Neural cell (in vitro differentiated cells): ENCODE measurements at regions not wholly inside any gene's neighbourhood (a gene's known extent, or its start where the extent isn't known, plus 50 kb on each side); places are given as distances from the start of the nearest gene placed in this dataset.

Experiments
- H2AFZ ChIP-seq: fragments of 200-600, 300-800 bp; sonication (generic), shearing (Covaris generic); 2 replicates; pipeline ENCODE4 v1.6.0; 2014; ENCODE audit warnings: low read depth, mild to moderate bottlenecking, antibody characterized with exemption, low read length, moderate library complexity
- H3F3A ChIP-seq: fragments of 200-600 bp; shearing (Covaris generic); 2 replicates; pipeline ENCODE4 v1.6.1; 2016; ENCODE audit warnings: mild to moderate bottlenecking, moderate library complexity, mixed read lengths, antibody characterized with exemption, low read length; ENCODE audit not compliant: insufficient read depth, poor library complexity, severe bottlenecking
- H3K27ac ChIP-seq: fragments of 200-600, 300-800 bp; sonication (generic), shearing (Covaris generic); 2 replicates; pipeline ENCODE4 v1.5.1; 2014; ENCODE audit warnings: mild to moderate bottlenecking, low read length, moderate library complexity
- H3K27me3 ChIP-seq: fragments of 300-800, 200-600 bp; sonication (generic), shearing (Covaris generic); 2 replicates; pipeline ENCODE4 v1.6.0; 2014; ENCODE audit warnings: mild to moderate bottlenecking, low read depth, low read length, moderate library complexity; ENCODE audit not compliant: insufficient read depth
- H3K36me3 ChIP-seq: fragments of 300-800, 200-600 bp; sonication (generic), shearing (Covaris generic); 2 replicates; pipeline ENCODE4 v1.5.1; 2014; ENCODE audit warnings: mild to moderate bottlenecking, antibody characterized with exemption, low read length, moderate library complexity; ENCODE audit not compliant: insufficient read depth
- H3K4me2 ChIP-seq: fragments of 300-800, 200-600 bp; sonication (generic), shearing (Covaris generic); 2 replicates; pipeline ENCODE4 v1.6.0; 2014; ENCODE audit warnings: mild to moderate bottlenecking, low read length
- H3K4me3 ChIP-seq: fragments of 300-800, 200-600 bp; sonication (generic), shearing (Covaris generic); 2 replicates; pipeline ENCODE4 v1.5.1; 2014; ENCODE audit warnings: mild to moderate bottlenecking, low read length, moderate library complexity
- H3K79me2 ChIP-seq: fragments of 200-600 bp; shearing (Covaris generic); replicated peaks from 2 replicates; pipeline ENCODE4 v1.6.0; 2014; ENCODE audit warnings: mild to moderate bottlenecking, low read length, moderate library complexity; ENCODE audit not compliant: insufficient read depth
- H3K9ac ChIP-seq: fragments of 300-800, 200-600 bp; sonication (generic), shearing (Covaris generic); 2 replicates; pipeline ENCODE4 v1.6.1; 2016; ENCODE audit warnings: mild to moderate bottlenecking, low read length, mixed read lengths
- H3K9me2 ChIP-seq: fragments of 200-600 bp; shearing (Covaris generic); 2 replicates; pipeline ENCODE4 v1.6.1; 2016; ENCODE audit warnings: mild to moderate bottlenecking, low read length, mixed read lengths; ENCODE audit not compliant: insufficient read depth
- H3K9me3 ChIP-seq: fragments of 200-600, 300-800 bp; sonication (generic), shearing (Covaris generic); 2 replicates; pipeline ENCODE4 v1.6.1; 2016; ENCODE audit warnings: mild to moderate bottlenecking, mixed run types, low read length, moderate library complexity, mixed read lengths
- H4K20me1 ChIP-seq: fragments of 200-600 bp; shearing (Covaris generic); 2 replicates; pipeline ENCODE4 v1.6.1; 2016; ENCODE audit warnings: mild to moderate bottlenecking, mixed run types; ENCODE audit not compliant: insufficient read depth
- EP300 ChIP-seq: fragments of 450-650 bp; conservative IDR thresholded peaks from 2 replicates; pipeline ENCODE4 v1.6.1; 2014; ENCODE audit warnings: antibody characterized with exemption, mild to moderate bottlenecking, moderate library complexity; ENCODE audit not compliant: poor library complexity, severe bottlenecking
- EZH2 ChIP-seq: fragments of 200-600, 300-800 bp; shearing (Covaris generic), sonication (generic); IDR thresholded peaks from 2 replicates; pipeline ENCODE4 v1.6.1; 2014; ENCODE audit warnings: antibody characterized with exemption, low read length, borderline replicate concordance, mild to moderate bottlenecking; ENCODE audit not compliant: insufficient read depth, poor library complexity, severe bottlenecking
- MXI1 ChIP-seq: fragments of 450-650 bp; conservative IDR thresholded peaks from 2 replicates; pipeline ENCODE4 v1.6.1; 2014; ENCODE audit warnings: antibody characterized with exemption, mild to moderate bottlenecking; ENCODE audit not compliant: poor library complexity, severe bottlenecking
- POLR2AphosphoS5 ChIP-seq: IDR thresholded peaks from 2 replicates; pipeline ENCODE4 v1.6.1; 2012
- RAD21 ChIP-seq: fragments of 450-650 bp; conservative IDR thresholded peaks from 2 replicates; pipeline ENCODE4 v1.6.1; 2014; ENCODE audit warnings: antibody characterized with exemption, mild to moderate bottlenecking, moderate library complexity
- REST ChIP-seq: IDR thresholded peaks from 2 replicates; pipeline ENCODE4 v1.6.1; 2012; ENCODE audit warnings: borderline replicate concordance
- SMC3 ChIP-seq: fragments of 450-650 bp; conservative IDR thresholded peaks from 2 replicates; pipeline ENCODE4 v1.6.1; 2014; ENCODE audit warnings: antibody characterized with exemption, mild to moderate bottlenecking, moderate library complexity; ENCODE audit not compliant: poor library complexity
- TAF1 ChIP-seq: IDR thresholded peaks from 2 replicates; pipeline ENCODE4 v1.6.1; 2012; ENCODE audit warnings: low read depth
- TF ChIP-seq, protein P1 (sequence below): fragments of 450-650 bp; IDR thresholded peaks from 2 replicates; pipeline ENCODE4 v1.5.1; 2014; ENCODE audit warnings: antibody characterized with exemption, mild to moderate bottlenecking, moderate library complexity; ENCODE audit not compliant: poor library complexity, severe bottlenecking

GRCh38 chr22:48478529-48479265 lies 1349.0 kb downstream of the BRD1 start:
- Histone ChIP-seq H2AFZ (no peak overlapping the region), H4K20me1 (no peaks in the 10 kb centered on the region), H3F3A (no peaks in the 10 kb centered on the region), H3K79me2 (no peaks in the 10 kb centered on the region), H3K27me3 (no peaks in the 10 kb centered on the region), H3K4me2 (no peak overlapping the region), H3K27ac (no peak overlapping the region), H3K9ac (no peak overlapping the region), H3K4me3 (no peak overlapping the region), H3K36me3 (no peaks in the 10 kb centered on the region), H3K9me3 (no peaks in the 10 kb centered on the region), H3K9me2 (no peaks in the 10 kb centered on the region)
- TF ChIP-seq, protein P1, sequence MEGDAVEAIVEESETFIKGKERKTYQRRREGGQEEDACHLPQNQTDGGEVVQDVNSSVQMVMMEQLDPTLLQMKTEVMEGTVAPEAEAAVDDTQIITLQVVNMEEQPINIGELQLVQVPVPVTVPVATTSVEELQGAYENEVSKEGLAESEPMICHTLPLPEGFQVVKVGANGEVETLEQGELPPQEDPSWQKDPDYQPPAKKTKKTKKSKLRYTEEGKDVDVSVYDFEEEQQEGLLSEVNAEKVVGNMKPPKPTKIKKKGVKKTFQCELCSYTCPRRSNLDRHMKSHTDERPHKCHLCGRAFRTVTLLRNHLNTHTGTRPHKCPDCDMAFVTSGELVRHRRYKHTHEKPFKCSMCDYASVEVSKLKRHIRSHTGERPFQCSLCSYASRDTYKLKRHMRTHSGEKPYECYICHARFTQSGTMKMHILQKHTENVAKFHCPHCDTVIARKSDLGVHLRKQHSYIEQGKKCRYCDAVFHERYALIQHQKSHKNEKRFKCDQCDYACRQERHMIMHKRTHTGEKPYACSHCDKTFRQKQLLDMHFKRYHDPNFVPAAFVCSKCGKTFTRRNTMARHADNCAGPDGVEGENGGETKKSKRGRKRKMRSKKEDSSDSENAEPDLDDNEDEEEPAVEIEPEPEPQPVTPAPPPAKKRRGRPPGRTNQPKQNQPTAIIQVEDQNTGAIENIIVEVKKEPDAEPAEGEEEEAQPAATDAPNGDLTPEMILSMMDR = no peak
- TF ChIP-seq SMC3 (no peak), RAD21 (no peak), EZH2 (no peak), EP300 (no peak), MXI1 (no peak), TAF1 (no peak), POLR2AphosphoS5 (no peak), REST (no peak)

- H3F3A ChIP-seq = no peaks in the 10 kb centered on the region
- no peak overlapping the region for H3K27ac ChIP-seq
- no peaks in the 10 kb centered on the region for H3K27me3 ChIP-seq
- no peak overlapping the region for H3K9ac ChIP-seq
- no peak overlapping the region for H2AFZ ChIP-seq
- no peaks in the 10 kb centered on the region for H3K9me3 ChIP-seq
- H4K20me1 ChIP-seq = no peaks in the 10 kb centered on the region
- no peak overlapping the region for H3K4me3 ChIP-seq
- TF ChIP-seq EP300 (no peak), MXI1 (no peak), EZH2 (no peak), RAD21 (no peak), SMC3 (no peak), REST (no peak), TAF1 (no peak), POLR2AphosphoS5 (no peak)
- TF ChIP-seq, protein P1 = no peak
- no peak overlapping the region for H3K4me2 ChIP-seq
- H3K9me2 ChIP-seq = no peaks in the 10 kb centered on the region
- no peaks in the 10 kb centered on the region for H3K36me3 ChIP-seq
- H3K79me2 ChIP-seq = no peaks in the 10 kb centered on the region
These were observed 1349.5 kb downstream of the BRD1 start for GRCh38 chr22:48478124-48478523.
